C4-2B (cell line): ENCODE measurements at regions not wholly inside any gene's neighbourhood (a gene's known extent, or its start where the extent isn't known, plus 50 kb on each side); places are given as distances from the start of the nearest gene placed in this dataset.
"Not testable (repeated sequence)": the region's sequence is repeated elsewhere in the genome, so short reads cannot be mapped to it uniquely, and the experiment has no call there.

Source experiments
- H3K27ac ChIP-seq: fragments of 450-650 bp; 2 replicates; pipeline ENCODE4 v1.5.1; 2017
- ZFX ChIP-seq: fragments of 450-650 bp; IDR thresholded peaks from 2 replicates; pipeline ENCODE4 v1.6.1; 2017
- TF ChIP-seq, protein P1 (sequence below): fragments of 450-650 bp; conservative IDR thresholded peaks from 2 replicates; pipeline ENCODE4 v1.5.1; 2017; ENCODE audit warnings: mild to moderate bottlenecking

DNA sequence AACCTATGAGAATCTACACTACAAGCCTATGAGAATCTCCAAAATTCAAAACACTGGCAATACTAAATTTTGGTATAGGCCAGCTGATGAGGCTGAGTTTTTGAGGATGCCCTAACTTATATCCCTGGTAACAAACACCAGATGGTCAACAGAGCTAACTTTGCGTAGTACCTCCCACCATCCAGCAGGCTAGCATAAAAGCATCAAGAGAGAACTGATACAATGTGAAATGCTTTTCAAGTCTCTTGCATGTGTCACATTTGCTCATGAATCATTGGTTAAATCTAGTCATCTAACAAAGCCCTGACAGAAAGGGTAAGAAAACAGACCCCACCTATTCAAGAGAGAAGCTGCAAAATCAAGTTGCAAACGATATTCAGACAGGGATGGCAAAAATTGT is 1609.7 kb upstream of the CDH9 start:
- TF ChIP-seq, protein P1, sequence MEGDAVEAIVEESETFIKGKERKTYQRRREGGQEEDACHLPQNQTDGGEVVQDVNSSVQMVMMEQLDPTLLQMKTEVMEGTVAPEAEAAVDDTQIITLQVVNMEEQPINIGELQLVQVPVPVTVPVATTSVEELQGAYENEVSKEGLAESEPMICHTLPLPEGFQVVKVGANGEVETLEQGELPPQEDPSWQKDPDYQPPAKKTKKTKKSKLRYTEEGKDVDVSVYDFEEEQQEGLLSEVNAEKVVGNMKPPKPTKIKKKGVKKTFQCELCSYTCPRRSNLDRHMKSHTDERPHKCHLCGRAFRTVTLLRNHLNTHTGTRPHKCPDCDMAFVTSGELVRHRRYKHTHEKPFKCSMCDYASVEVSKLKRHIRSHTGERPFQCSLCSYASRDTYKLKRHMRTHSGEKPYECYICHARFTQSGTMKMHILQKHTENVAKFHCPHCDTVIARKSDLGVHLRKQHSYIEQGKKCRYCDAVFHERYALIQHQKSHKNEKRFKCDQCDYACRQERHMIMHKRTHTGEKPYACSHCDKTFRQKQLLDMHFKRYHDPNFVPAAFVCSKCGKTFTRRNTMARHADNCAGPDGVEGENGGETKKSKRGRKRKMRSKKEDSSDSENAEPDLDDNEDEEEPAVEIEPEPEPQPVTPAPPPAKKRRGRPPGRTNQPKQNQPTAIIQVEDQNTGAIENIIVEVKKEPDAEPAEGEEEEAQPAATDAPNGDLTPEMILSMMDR: peak; percentile 21
- no peak for TF ChIP-seq ZFX
- no peak overlapping the region for H3K27ac ChIP-seq

DNA sequence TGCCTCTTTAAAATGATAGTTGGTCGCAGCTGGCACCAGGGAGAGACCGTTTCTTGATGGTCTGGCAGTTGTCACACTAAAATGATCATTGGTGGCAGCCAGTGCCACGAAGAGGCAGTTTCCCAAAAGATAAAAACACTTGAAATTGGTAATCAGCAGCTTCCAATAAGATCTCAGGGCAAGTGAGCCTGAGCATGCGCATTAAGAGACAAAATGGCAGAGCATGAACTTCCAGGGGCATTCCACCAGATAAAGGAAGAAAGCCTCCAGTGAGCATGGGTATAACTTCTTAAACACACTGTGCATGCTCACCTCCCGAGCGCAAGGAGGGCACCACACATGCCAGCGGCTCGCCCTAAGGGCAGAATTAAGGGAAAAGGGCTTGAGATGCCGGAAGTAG is 1594.2 kb upstream of the CDH9 start:
- H3K27ac ChIP-seq: no peak overlapping the region
- no peak for TF ChIP-seq ZFX
- TF ChIP-seq, protein P1: no peak

DNA sequence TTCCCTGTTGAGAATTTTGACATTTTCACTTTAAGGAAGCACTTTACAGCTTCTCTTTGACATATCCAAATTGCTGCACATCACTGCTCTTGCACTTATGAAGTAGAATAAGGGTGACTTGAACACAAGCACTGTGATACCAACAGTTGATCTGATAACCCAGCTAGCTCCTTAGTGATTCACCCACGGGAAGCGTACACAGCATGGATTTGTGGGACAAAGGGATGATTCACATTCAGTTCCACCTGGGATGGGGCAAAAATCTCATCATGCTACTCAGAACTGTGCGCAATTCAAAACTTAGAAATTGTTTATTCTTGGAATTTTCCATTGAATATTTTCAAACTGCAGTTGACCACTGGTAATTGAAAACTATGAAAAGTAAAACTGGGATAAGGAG is 1565.5 kb upstream of the CDH9 start:
- no peak overlapping the region for H3K27ac ChIP-seq
- no peak for TF ChIP-seq ZFX
- TF ChIP-seq, protein P1: no peak

DNA sequence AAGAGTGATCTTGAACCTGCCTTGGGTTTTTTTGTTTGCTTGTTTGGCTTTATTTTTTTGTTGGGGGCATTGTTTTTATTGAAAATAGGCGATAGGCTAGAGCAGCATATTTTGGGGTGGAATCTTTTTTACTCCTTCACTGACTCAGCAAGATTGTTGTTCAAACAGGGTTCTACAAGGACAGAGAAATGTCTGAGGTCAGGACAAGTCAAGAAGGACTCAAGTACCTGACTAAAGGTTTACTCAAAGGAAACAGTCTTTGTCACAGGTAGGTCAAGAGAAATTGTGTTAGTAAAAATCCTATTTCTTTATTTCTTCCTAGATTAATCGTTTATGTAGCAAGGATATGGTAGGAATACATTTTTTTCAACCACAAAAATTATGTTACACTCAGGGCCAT is 1564.0 kb upstream of the CDH9 start:
- TF ChIP-seq, protein P1: no peak
- no peak for TF ChIP-seq ZFX
- no peak overlapping the region for H3K27ac ChIP-seq

DNA sequence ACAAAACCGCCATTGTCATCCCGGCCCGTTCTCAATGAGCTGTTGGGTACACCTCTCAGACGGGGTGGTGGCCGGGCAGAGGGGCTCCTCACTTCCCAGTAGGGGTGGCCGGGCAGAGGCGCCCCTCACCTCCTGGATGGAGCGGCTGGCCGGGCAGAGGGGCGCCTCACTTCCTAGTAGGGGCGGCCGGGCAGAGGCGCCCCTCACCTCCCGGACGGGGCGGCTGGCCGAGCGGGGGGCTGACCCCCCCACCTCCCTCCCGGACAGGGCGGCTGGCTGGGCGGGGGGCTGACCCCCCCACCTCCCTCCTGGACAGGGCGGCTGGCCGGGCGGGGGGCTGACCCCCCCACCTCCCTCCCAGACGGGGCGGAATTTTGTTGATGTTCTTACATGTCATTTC is 1558.3 kb upstream of the CDH9 start:
- not testable (repeated sequence) for H3K27ac ChIP-seq

DNA sequence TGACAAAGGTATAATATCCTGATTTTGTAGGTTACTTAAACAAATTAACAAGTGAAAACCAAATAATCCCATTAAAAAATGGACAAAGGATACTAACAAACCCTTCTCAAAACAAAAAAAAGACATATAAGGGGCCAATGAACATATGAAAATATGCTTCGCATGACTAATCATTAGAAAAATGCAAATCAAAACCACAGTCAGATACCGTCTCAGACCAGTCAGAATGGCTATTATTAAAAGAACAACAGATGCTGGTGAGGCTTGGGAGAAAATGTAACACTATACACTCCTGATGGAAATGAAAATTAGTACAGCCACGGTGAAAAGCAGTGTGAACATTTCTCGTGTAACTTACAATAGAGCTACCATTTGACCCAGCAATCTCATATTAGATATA is 1542.2 kb upstream of the CDH9 start:
- H3K27ac ChIP-seq: no peak overlapping the region
- TF ChIP-seq ZFX: no peak
- TF ChIP-seq, protein P1: no peak

DNA sequence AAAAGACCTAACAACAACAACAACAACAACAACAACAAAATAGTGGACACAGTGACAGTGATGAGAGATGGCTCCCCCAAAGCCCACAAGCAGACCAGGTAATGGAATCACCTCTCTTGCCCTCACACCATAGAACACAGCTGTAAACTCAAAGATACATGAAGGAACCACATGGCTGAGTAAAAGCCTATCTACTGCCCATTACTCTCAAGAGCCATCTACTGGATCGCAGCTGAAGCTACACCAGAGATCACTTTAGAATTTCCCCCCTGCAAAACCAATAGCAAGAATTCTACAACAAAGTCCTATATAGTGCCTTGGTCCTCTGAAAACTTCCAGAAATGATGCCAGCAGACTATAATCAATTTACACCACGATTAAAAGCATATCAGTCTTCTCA is 1537.6 kb upstream of the CDH9 start:
- no peak overlapping the region for H3K27ac ChIP-seq
- TF ChIP-seq ZFX: no peak
- TF ChIP-seq, protein P1: peak; percentile 72

DNA sequence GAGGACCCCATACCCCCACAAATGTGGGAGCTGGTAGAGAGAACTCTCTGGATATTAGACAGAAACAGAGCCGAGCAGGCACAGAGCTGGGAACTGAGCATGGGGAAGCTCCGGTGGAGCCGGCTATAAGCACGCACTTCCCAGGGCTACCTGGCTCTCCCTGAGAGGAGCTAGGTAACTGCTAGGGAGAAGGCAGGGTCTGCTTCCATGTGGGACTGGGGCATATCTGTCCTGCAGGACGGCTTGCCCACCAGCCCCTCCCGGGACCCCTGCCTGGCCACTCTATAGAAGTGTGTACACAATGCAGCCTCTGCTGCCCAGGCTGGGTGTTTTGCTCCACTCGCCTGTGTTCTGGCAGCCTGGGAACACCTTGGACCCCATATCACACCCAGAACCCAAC is 1537.0 kb upstream of the CDH9 start:
- no peak overlapping the region for H3K27ac ChIP-seq
- TF ChIP-seq ZFX: no peak
- TF ChIP-seq, protein P1: no peak
